Activated T-helper 2 cell treated with anti-CD3 and anti-CD28 coated beads, Interferon-gamma antibody, Interleukin-2, Interleukin-4, amounts not matched to agents 10 μg/mL and 5 μg/mL and 100 μg/mL, durations not matched to agents 14 hours and 24 hours and 36 hours (primary cell): ENCODE measurements at regions not wholly inside any gene's neighbourhood (a gene's known extent, or its start where the extent isn't known, plus 50 kb on each side); places are given as distances from the start of the nearest gene placed in this dataset.

Source experiments
- DNase-seq: peaks from one replicate; pipeline ENCODE4 v3.0.0; 2021; ENCODE audit warnings: low spot score
- H3K27ac Mint-ChIP-seq: one replicate; pipeline ENCODE4 v1.8.0; 2021; ENCODE audit warnings: mixed read lengths
- H3K27me3 Mint-ChIP-seq: one replicate; pipeline ENCODE4 v1.8.0; 2021; ENCODE audit warnings: low read depth, mixed read lengths
- H3K36me3 Mint-ChIP-seq: one replicate; pipeline ENCODE4 v1.8.0; 2021; ENCODE audit warnings: low read depth, mixed read lengths
- H3K4me1 Mint-ChIP-seq: one replicate; pipeline ENCODE4 v1.8.0; 2021; ENCODE audit warnings: low read depth, mixed read lengths
- H3K4me3 Mint-ChIP-seq: one replicate; pipeline ENCODE4 v1.8.0; 2021; ENCODE audit warnings: low read depth, mild to moderate bottlenecking, moderate library complexity, mixed read lengths
- H3K9me3 Mint-ChIP-seq: one replicate; pipeline ENCODE4 v1.8.0; 2021; ENCODE audit warnings: mixed read lengths
- intact Hi-C: fragments of 100-400 bp; cut with micrococcal nuclease; formaldehyde crosslinking; loops from one replicate; pipeline ENCODE4 v1.15.1; 2023

GRCh38 chr21:26293141-26293946 lies 122.8 kb upstream of the APP start:
- Mint-ChIP-seq H3K9me3 (peaks cover 23% of the 10 kb centered on the region), H3K27me3 (no peaks in the 10 kb centered on the region), H3K36me3 (no peaks in the 10 kb centered on the region), H3K4me1 (no peaks in the 10 kb centered on the region), H3K4me3 (no peak overlapping the region), H3K27ac (no peak overlapping the region)
- no peak for DNase-seq
- intact Hi-C loops, result no loop called here

DNA sequence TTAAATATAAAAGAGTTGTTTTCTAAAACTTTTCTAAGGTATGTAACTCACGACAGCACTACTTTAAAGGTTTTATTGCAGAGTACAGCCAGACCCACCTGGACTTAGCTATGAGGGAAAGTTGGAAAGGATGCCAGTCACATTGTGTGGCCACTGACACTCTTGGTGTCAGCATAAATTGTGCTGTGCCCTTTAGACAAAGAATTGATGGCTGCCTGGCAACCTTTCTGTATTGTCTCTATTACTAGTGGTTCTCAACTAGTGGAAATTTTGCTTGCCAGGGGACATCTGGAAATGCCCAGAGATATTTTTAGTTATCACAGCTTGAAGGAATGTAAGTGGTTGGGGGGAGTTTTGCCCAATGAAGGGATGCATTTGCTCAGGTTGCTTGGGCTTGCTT lies 117.5 kb upstream of the APP start:
- Mint-ChIP-seq H3K27ac (no peak overlapping the region), H3K27me3 (no peaks in the 10 kb centered on the region), H3K4me3 (no peak overlapping the region), H3K9me3 (no peaks in the 10 kb centered on the region), H3K4me1 (no peaks in the 10 kb centered on the region), H3K36me3 (no peaks in the 10 kb centered on the region)
- intact Hi-C loops, result no loop called here
- DNase-seq, result no peak

DNA sequence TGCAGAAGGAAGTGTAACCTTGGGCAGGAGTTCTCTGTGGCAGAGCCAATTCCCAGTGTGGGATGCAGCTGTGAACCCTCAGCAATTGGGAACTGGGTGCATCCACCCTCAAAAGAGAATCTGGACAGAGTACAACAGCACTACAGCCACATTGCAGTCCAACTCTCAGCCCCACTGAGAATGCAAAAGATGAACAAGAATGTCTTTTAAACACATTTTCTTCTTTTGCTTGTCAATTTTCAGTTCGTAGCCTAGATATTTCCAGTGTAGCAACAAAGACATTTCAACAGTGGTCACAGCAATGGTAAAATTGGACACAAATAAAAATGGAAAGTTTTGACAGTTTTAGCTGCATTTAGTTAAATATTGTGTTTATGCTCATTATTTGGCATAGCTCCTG lies 114.0 kb upstream of the APP start:
- Mint-ChIP-seq H3K36me3 (no peaks in the 10 kb centered on the region), H3K9me3 (no peaks in the 10 kb centered on the region), H3K27ac (no peak overlapping the region), H3K27me3 (no peaks in the 10 kb centered on the region), H3K4me1 (no peaks in the 10 kb centered on the region), H3K4me3 (no peak overlapping the region)
- no peak for DNase-seq
- intact Hi-C loops, result no loop called here

GRCh38 chr21:26282058-26282457 lies 111.5 kb upstream of the APP start:
- DNase-seq, result no peak
- Mint-ChIP-seq H3K4me3 (no peak overlapping the region), H3K4me1 (no peaks in the 10 kb centered on the region), H3K9me3 (no peaks in the 10 kb centered on the region), H3K27me3 (no peaks in the 10 kb centered on the region), H3K27ac (no peak overlapping the region), H3K36me3 (no peaks in the 10 kb centered on the region)
- intact Hi-C loops, result no loop called here

- Mint-ChIP-seq H3K4me3 (no peak overlapping the region), H3K9me3 (no peaks in the 10 kb centered on the region), H3K27me3 (no peaks in the 10 kb centered on the region), H3K36me3 (no peaks in the 10 kb centered on the region), H3K27ac (no peak overlapping the region), H3K4me1 (no peaks in the 10 kb centered on the region)
- intact Hi-C loops, result no loop called here
- DNase-seq, result no peak
Observed at GRCh38 chr21:26281506-26281905, 110.9 kb upstream of the APP start.

DNA sequence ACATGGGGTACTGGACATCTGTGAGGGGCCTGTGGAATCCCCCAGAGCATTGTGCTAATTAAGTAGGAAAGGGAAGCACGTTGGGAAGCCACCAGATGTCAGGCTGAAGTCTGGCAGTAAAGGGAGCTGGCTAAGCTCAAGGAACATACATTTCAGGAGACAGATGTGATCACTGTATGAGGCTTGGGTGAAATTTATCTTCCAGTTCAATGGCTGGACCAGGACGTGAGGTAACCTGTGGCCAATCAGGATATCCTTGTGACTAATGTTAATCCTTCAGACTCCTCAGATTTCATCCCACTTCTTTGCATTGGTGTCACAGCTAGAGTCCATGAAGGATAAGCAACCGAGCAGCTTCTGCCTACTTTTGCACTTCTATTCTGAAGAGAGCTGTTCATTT lies 110.2 kb upstream of the APP start:
- Mint-ChIP-seq H3K36me3 (no peaks in the 10 kb centered on the region), H3K27ac (no peak overlapping the region), H3K27me3 (no peaks in the 10 kb centered on the region), H3K9me3 (peaks cover 4% of the 10 kb centered on the region), H3K4me3 (no peak overlapping the region), H3K4me1 (no peaks in the 10 kb centered on the region)
- intact Hi-C loops, result no loop called here
- DNase-seq, result no peak

GRCh38 chr21:26280148-26280547 lies 109.6 kb upstream of the APP start:
- Mint-ChIP-seq H3K36me3 (no peaks in the 10 kb centered on the region), H3K4me3 (no peak overlapping the region), H3K27me3 (no peaks in the 10 kb centered on the region), H3K9me3 (peaks cover 11% of the 10 kb centered on the region), H3K4me1 (no peaks in the 10 kb centered on the region), H3K27ac (no peak overlapping the region)
- intact Hi-C loops, result no loop called here
- no peak for DNase-seq

GRCh38 chr21:26275801-26276200 lies 105.2 kb upstream of the APP start:
- Mint-ChIP-seq H3K4me3 (no peak overlapping the region), H3K27me3 (no peaks in the 10 kb centered on the region), H3K4me1 (no peaks in the 10 kb centered on the region), H3K9me3 (peaks cover 44% of the 10 kb centered on the region), H3K36me3 (no peaks in the 10 kb centered on the region), H3K27ac (no peak overlapping the region)
- intact Hi-C loops, result no loop called here
- DNase-seq, result no peak

- DNase-seq, result no peak
- Mint-ChIP-seq H3K27me3 (no peaks in the 10 kb centered on the region), H3K4me3 (no peak overlapping the region), H3K4me1 (no peaks in the 10 kb centered on the region), H3K36me3 (no peaks in the 10 kb centered on the region), H3K27ac (no peak overlapping the region), H3K9me3 (peaks cover 47% of the 10 kb centered on the region)
- intact Hi-C loops, result no loop called here
Observed at GRCh38 chr21:26273686-26274313, 103.2 kb upstream of the APP start.

DNA sequence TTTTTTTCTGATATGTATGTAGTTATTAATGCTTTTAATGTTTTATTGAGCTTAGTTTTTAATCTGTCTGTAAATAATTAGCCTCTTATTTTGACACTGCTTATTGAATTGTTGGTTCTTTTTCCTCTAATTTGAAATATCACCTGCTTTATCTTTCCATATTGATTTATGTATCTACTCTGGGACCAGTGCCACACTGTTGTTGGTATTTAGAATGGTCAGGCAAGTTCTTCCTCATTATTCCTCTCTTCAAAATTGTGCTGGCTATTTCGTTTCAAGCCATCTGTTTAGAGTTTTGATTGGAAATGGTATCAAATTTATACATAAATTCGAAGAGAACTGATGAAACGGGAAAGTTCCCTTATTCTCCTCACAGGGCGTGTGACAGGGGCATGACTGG lies 96.8 kb upstream of the APP start:
- DNase-seq, result no peak
- Mint-ChIP-seq H3K27ac (no peak overlapping the region), H3K4me1 (no peaks in the 10 kb centered on the region), H3K36me3 (no peaks in the 10 kb centered on the region), H3K9me3 (peaks cover 13% of the 10 kb centered on the region), H3K27me3 (no peaks in the 10 kb centered on the region), H3K4me3 (no peak overlapping the region)
- intact Hi-C loops, result no loop called here

GRCh38 chr21:26246073-26246472 lies 75.5 kb upstream of the APP start:
- DNase-seq, result no peak
- Mint-ChIP-seq H3K4me3 (no peak overlapping the region), H3K36me3 (no peaks in the 10 kb centered on the region), H3K27me3 (no peaks in the 10 kb centered on the region), H3K27ac (no peak overlapping the region), H3K4me1 (no peaks in the 10 kb centered on the region), H3K9me3 (no peaks in the 10 kb centered on the region)
- intact Hi-C loops, result no loop called here

DNA sequence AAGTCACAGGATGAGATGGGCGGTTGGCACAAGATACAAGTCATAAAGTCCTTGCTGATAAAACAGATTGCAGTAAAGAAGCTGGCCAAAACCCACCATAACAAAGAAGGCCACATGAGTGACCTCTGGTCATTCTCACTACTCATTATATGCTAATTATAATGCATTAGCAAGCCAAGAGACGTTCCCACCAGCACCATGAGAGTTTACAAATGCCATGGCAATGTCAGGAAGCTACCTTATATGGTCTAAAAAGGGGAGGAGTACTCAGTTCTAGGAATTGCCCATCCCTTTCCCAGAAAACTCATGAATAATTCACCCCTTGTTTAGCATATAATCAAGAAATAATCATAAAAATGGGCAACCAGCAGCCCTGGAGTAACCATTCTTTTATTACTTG lies 74.9 kb upstream of the APP start:
- no peak overlapping the region for H3K27ac Mint-ChIP-seq
- no peaks in the 10 kb centered on the region for H3K9me3 Mint-ChIP-seq
- no peak overlapping the region for H3K4me3 Mint-ChIP-seq
- H3K4me1 Mint-ChIP-seq, result no peaks in the 10 kb centered on the region
- intact Hi-C loops, result no loop called here
- H3K27me3 Mint-ChIP-seq, result no peaks in the 10 kb centered on the region
- DNase-seq, result no peak
- H3K36me3 Mint-ChIP-seq, result no peaks in the 10 kb centered on the region

DNA sequence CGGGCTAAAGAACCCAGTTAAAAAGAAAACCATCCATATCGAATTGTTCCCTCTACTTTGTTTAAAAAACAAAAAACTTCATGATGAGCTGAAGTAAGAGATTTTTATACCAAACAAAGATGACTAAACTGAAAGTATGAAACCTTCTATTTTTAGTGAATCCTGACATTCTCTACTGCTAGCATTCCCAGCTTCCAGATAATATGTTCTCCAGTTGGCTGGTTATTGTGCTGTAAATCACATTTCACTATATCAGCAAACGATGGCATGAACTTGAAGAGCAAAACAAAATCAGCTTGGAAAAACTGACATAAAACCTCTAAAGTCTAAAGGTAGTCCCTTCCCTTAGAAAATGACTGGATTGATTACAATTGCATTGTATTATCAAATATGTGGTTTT lies 68.1 kb upstream of the APP start:
- Mint-ChIP-seq H3K4me3 (no peak overlapping the region), H3K27me3 (no peaks in the 10 kb centered on the region), H3K4me1 (no peaks in the 10 kb centered on the region), H3K9me3 (no peaks in the 10 kb centered on the region), H3K27ac (no peak overlapping the region), H3K36me3 (no peaks in the 10 kb centered on the region)
- no peak for DNase-seq
- intact Hi-C loops, result no loop called here
